ENCODE measurements at regions not wholly inside any gene's neighbourhood (a gene's known extent, or its start where the extent isn't known, plus 50 kb on each side); places are given as distances from the start of the nearest gene placed in this dataset.
"Not testable (repeated sequence)": the region's sequence is repeated elsewhere in the genome, so short reads cannot be mapped to it uniquely, and the experiment has no call there.

- Histone ChIP-seq H3K4me1 (ENCODE audit: control insufficient read depth, insufficient read depth, low read length) (no peaks in the 10 kb centered on the region), H3K9me3 (ENCODE audit: control insufficient read depth, insufficient read depth, low read depth, low read length) (peaks cover 12% of the 10 kb centered on the region; the same call in 1 of the 2 replicates), H3K27me3 (ENCODE audit: control insufficient read depth, insufficient read depth, low read length) (no peaks in the 10 kb centered on the region), H3K4me3 (ENCODE audit: low read depth, low read length) (no peak overlapping the region), H3K27ac (ENCODE audit: low read depth, low read length) (no peak overlapping the region), H3K9ac (ENCODE audit: low read length) (no peak overlapping the region), H3K36me3 (ENCODE audit: control insufficient read depth, insufficient read depth, low read length) (no peaks in the 10 kb centered on the region)
These were observed 91.9 kb upstream of the DTNBP1 start for GRCh38 chr6:15754706-15755079.

DNA sequence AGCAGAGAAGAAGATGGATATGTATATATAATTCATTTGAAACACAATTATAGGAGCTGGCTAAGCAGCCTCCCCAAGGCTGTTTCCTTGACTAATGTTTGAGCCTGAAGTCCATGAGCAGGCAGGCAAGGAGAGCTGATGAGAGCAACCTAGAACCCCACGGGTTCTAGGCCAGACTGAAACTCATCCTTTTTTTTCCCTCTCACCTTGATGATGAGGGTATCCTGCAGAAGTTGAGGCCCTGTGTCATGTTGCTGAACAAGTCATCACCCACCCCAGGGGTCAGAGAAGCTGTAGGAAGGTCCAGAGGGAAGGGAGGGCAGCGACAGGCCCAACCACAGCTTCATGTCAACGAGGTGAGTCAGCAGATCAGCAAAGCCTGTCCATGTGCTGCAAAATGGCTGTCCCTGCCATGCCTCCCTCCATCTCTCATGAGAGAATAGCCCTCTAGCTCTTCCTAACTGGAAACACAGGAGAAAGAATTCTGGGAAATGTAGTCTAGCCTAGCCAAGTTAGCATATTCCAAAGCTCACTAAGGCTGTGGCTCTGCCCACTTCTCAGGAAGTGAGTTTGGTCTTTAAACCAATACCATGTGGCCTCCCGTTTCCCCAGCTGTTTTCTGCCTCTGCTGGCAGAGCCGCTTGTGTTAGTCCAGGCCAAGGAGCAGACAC is 91.3 kb upstream of the DTNBP1 start:
- no peak overlapping the region for H3K27ac ChIP-seq (ENCODE audit: low read depth, low read length)
- H3K4me1 ChIP-seq (ENCODE audit: control insufficient read depth, insufficient read depth, low read length) = no peaks in the 10 kb centered on the region
- no peaks in the 10 kb centered on the region for H3K36me3 ChIP-seq (ENCODE audit: control insufficient read depth, insufficient read depth, low read length)
- H3K9ac ChIP-seq (ENCODE audit: low read length) = peak overlapping the region; percentile 3
- H3K4me3 ChIP-seq (ENCODE audit: low read depth, low read length) = no peak overlapping the region
- no peaks in the 10 kb centered on the region for H3K27me3 ChIP-seq (ENCODE audit: control insufficient read depth, insufficient read depth, low read length)
- H3K9me3 ChIP-seq (ENCODE audit: control insufficient read depth, insufficient read depth, low read depth, low read length) = peaks cover 10% of the 10 kb centered on the region; the same call in 1 of the 2 replicates

- H3K27me3 ChIP-seq (ENCODE audit: control insufficient read depth, insufficient read depth, low read length) = no peaks in the 10 kb centered on the region
- H3K4me1 ChIP-seq (ENCODE audit: control insufficient read depth, insufficient read depth, low read length) = no peaks in the 10 kb centered on the region
- no peak overlapping the region for H3K9ac ChIP-seq (ENCODE audit: low read length)
- H3K27ac ChIP-seq (ENCODE audit: low read depth, low read length) = no peak overlapping the region
- 0 out of 2 replicates have a peak, but pooled peaks cover 2% of the 10 kb centered on the region for H3K9me3 ChIP-seq (ENCODE audit: control insufficient read depth, insufficient read depth, low read depth, low read length)
- no peak overlapping the region for H3K4me3 ChIP-seq (ENCODE audit: low read depth, low read length)
- no peaks in the 10 kb centered on the region for H3K36me3 ChIP-seq (ENCODE audit: control insufficient read depth, insufficient read depth, low read length)
These were observed 90.0 kb upstream of the DTNBP1 start for GRCh38 chr6:15752820-15753219.

GRCh38 chr6:15751721-15752350 is 89.0 kb upstream of the DTNBP1 start:
- H3K27me3 ChIP-seq (ENCODE audit: control insufficient read depth, insufficient read depth, low read length) = no peaks in the 10 kb centered on the region
- no peaks in the 10 kb centered on the region for H3K4me1 ChIP-seq (ENCODE audit: control insufficient read depth, insufficient read depth, low read length)
- no peak overlapping the region for H3K9ac ChIP-seq (ENCODE audit: low read length)
- H3K36me3 ChIP-seq (ENCODE audit: control insufficient read depth, insufficient read depth, low read length) = no peaks in the 10 kb centered on the region
- H3K27ac ChIP-seq (ENCODE audit: low read depth, low read length) = no peak overlapping the region
- H3K4me3 ChIP-seq (ENCODE audit: low read depth, low read length) = no peak overlapping the region
- 0 out of 2 replicates have a peak, but pooled peaks cover 2% of the 10 kb centered on the region for H3K9me3 ChIP-seq (ENCODE audit: control insufficient read depth, insufficient read depth, low read depth, low read length)

DNA sequence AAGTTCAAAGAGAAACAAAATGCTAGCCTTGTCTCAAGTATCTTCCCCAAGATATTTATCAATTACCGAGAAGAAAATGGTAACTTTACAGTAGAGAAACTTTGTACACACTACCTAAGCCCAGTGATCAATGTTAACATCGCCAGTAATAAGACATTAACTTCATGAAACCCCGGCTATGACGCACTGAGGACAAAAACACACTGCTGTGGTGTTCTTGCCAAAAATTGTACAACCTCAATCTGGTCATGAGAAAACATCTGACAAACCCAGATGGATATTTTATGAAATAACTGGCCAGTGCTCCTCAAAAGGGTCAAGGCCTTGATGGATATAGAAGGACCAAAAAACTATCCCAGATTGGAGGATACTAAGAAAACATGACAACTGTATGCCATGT is 85.5 kb upstream of the DTNBP1 start:
- no peak overlapping the region for H3K27ac ChIP-seq (ENCODE audit: low read depth, low read length)
- H3K4me1 ChIP-seq (ENCODE audit: control insufficient read depth, insufficient read depth, low read length) = peaks cover 7% of the 10 kb centered on the region; the same call in 1 of the 2 replicates
- no peaks in the 10 kb centered on the region for H3K9me3 ChIP-seq (ENCODE audit: control insufficient read depth, insufficient read depth, low read depth, low read length)
- H3K36me3 ChIP-seq (ENCODE audit: control insufficient read depth, insufficient read depth, low read length) = no peaks in the 10 kb centered on the region
- H3K4me3 ChIP-seq (ENCODE audit: low read depth, low read length) = no peak overlapping the region
- no peaks in the 10 kb centered on the region for H3K27me3 ChIP-seq (ENCODE audit: control insufficient read depth, insufficient read depth, low read length)
- no peak overlapping the region for H3K9ac ChIP-seq (ENCODE audit: low read length)

DNA sequence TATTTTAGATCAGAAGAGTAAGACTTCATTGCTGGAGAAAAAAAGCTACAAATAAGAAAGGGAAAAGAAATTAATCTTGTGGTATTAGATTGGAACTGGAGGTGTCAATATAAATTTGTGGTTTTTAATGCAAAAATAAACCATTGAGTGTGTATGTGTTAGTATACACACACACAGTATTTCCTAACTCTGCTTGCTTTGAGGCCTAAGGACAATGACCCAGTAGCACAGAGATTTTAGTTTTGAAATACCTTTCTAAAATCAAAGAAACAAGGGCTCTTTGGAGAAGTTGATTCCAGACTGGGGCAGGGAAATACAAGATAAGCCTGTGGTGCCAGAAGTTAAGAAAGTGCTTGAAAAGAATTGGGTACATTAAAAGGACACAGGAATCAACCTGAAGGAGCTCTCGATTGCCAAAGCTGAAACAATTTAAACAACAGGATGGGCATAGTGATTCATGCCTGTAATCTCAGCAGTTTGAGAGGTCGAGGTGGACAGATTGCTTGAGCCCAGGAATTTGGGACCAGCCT is 84.6 kb upstream of the DTNBP1 start:
- H3K9ac ChIP-seq (ENCODE audit: low read length) = no peak overlapping the region
- no peaks in the 10 kb centered on the region for H3K36me3 ChIP-seq (ENCODE audit: control insufficient read depth, insufficient read depth, low read length)

DNA sequence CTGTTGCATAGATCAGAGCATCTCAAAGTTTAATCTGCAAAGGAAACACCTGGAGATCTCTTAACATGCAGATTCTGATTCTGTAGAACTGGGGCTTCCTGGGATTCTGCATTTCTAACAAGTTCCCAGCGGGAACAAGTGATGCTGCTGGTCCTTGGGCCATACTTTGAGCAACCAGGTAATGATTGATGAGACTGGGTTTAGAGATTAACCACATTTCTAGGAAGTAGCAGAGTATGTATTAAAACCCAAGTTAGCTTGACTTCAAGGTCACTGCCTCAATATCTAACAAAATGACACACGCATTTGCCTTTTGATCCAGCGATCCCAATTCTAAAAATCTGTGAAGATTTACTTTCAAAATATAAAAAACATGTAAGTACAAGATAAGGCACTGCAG is 83.0 kb upstream of the DTNBP1 start:
- Histone ChIP-seq H3K36me3 (ENCODE audit: control insufficient read depth, insufficient read depth, low read length) (no peaks in the 10 kb centered on the region), H3K27ac (ENCODE audit: low read depth, low read length) (no peak overlapping the region), H3K27me3 (ENCODE audit: control insufficient read depth, insufficient read depth, low read length) (no peaks in the 10 kb centered on the region), H3K9me3 (ENCODE audit: control insufficient read depth, insufficient read depth, low read depth, low read length) (no peaks in the 10 kb centered on the region), H3K4me3 (ENCODE audit: low read depth, low read length) (no peak overlapping the region), H3K9ac (ENCODE audit: low read length) (no peak overlapping the region), H3K4me1 (ENCODE audit: control insufficient read depth, insufficient read depth, low read length) (peaks cover 7% of the 10 kb centered on the region; the same call in 1 of the 2 replicates)

More for the DNA sequence above, 84.6 kb upstream of the DTNBP1 start:
- Histone ChIP-seq H3K27ac (ENCODE audit: low read depth, low read length) (no peak overlapping the region), H3K9me3 (ENCODE audit: control insufficient read depth, insufficient read depth, low read depth, low read length) (no peaks in the 10 kb centered on the region), H3K4me1 (ENCODE audit: control insufficient read depth, insufficient read depth, low read length) (peaks cover 7% of the 10 kb centered on the region; the same call in 1 of the 2 replicates), H3K4me3 (ENCODE audit: low read depth, low read length) (no peak overlapping the region), H3K27me3 (ENCODE audit: control insufficient read depth, insufficient read depth, low read length) (no peaks in the 10 kb centered on the region)

- H3K36me3 ChIP-seq (ENCODE audit: control insufficient read depth, insufficient read depth, low read length) = no peaks in the 10 kb centered on the region
- no peak overlapping the region for H3K4me3 ChIP-seq (ENCODE audit: low read depth, low read length)
- no peaks in the 10 kb centered on the region for H3K9me3 ChIP-seq (ENCODE audit: control insufficient read depth, insufficient read depth, low read depth, low read length)
- no peak overlapping the region for H3K27ac ChIP-seq (ENCODE audit: low read depth, low read length)
- peaks cover 7% of the 10 kb centered on the region; the same call in 1 of the 2 replicates for H3K4me1 ChIP-seq (ENCODE audit: control insufficient read depth, insufficient read depth, low read length)
- H3K27me3 ChIP-seq (ENCODE audit: control insufficient read depth, insufficient read depth, low read length) = no peaks in the 10 kb centered on the region
- no peak overlapping the region for H3K9ac ChIP-seq (ENCODE audit: low read length)
These were observed 82.1 kb upstream of the DTNBP1 start for GRCh38 chr6:15744818-15745402.

GRCh38 chr6:15742013-15742412 is 79.2 kb upstream of the DTNBP1 start:
- H3K9ac ChIP-seq (ENCODE audit: low read length); H3K4me1 ChIP-seq (ENCODE audit: control insufficient read depth, insufficient read depth, low read length); H3K9me3 ChIP-seq (ENCODE audit: control insufficient read depth, insufficient read depth, low read depth, low read length); H3K27me3 ChIP-seq (ENCODE audit: control insufficient read depth, insufficient read depth, low read length); H3K4me3 ChIP-seq (ENCODE audit: low read depth, low read length); H3K27ac ChIP-seq (ENCODE audit: low read depth, low read length); H3K36me3 ChIP-seq (ENCODE audit: control insufficient read depth, insufficient read depth, low read length): not testable (repeated sequence)

GRCh38 chr6:15741405-15741804 is 78.6 kb upstream of the DTNBP1 start:
- Histone ChIP-seq H3K27me3 (ENCODE audit: control insufficient read depth, insufficient read depth, low read length) (no peaks in the 10 kb centered on the region), H3K4me3 (ENCODE audit: low read depth, low read length) (no peak overlapping the region), H3K4me1 (ENCODE audit: control insufficient read depth, insufficient read depth, low read length) (peaks cover 8% of the 10 kb centered on the region)

GRCh38 chr6:15739867-15740266 is 77.0 kb upstream of the DTNBP1 start:
- H3K4me3 ChIP-seq (ENCODE audit: low read depth, low read length) = no peak overlapping the region
- no peaks in the 10 kb centered on the region for H3K27me3 ChIP-seq (ENCODE audit: control insufficient read depth, insufficient read depth, low read length)
- no peak overlapping the region for H3K27ac ChIP-seq (ENCODE audit: low read depth, low read length)
- H3K4me1 ChIP-seq (ENCODE audit: control insufficient read depth, insufficient read depth, low read length) = peaks cover 9% of the 10 kb centered on the region
- no peaks in the 10 kb centered on the region for H3K9me3 ChIP-seq (ENCODE audit: control insufficient read depth, insufficient read depth, low read depth, low read length)
- H3K36me3 ChIP-seq (ENCODE audit: control insufficient read depth, insufficient read depth, low read length) = no peaks in the 10 kb centered on the region
- no peak overlapping the region for H3K9ac ChIP-seq (ENCODE audit: low read length)

More at GRCh38 chr6:15741405-15741804, 78.6 kb upstream of the DTNBP1 start:
- Histone ChIP-seq H3K27ac (ENCODE audit: low read depth, low read length) (no peak overlapping the region), H3K9me3 (ENCODE audit: control insufficient read depth, insufficient read depth, low read depth, low read length) (no peaks in the 10 kb centered on the region), H3K36me3 (ENCODE audit: control insufficient read depth, insufficient read depth, low read length) (no peaks in the 10 kb centered on the region), H3K9ac (ENCODE audit: low read length) (no peak overlapping the region)
